Daoy (cell line): ENCODE measurements at regions not wholly inside any gene's neighbourhood (a gene's known extent, or its start where the extent isn't known, plus 50 kb on each side); places are given as distances from the start of the nearest gene placed in this dataset.

Experiments
- DNase-seq: peaks from one replicate; pipeline ENCODE4 v3.0.0-alpha.2; 2015; ENCODE audit warnings: low read depth

DNA sequence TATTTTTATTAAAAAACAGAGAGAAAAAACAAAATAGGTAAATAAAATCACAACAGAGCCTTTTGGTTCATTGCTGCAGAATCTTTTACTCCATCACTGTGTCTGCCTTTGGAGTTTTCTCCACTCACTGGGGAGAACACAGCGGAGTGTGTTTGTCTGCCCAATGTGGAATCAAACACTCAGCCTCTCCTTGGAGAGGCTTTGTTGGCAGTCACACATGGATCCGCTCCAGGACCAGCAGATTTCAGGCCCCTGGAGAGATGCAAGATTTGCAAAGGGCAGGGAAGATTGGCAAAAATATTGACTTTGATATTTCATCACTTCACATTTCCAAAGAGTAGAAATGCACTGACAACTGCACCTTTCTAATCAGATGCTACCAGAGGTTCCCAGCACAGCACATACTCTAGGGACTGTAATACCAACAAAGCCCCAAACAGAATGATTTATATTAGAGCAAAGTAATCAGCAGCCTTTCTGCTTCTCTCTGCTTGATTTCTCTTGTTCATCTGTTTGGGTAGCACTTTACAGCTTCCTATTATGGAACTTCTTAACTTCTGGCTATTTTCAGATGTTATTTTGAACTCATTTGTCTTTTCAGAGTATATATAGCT lies 1898.8 kb upstream of the PIK3C3 start:
- DNase-seq = no peak

DNA sequence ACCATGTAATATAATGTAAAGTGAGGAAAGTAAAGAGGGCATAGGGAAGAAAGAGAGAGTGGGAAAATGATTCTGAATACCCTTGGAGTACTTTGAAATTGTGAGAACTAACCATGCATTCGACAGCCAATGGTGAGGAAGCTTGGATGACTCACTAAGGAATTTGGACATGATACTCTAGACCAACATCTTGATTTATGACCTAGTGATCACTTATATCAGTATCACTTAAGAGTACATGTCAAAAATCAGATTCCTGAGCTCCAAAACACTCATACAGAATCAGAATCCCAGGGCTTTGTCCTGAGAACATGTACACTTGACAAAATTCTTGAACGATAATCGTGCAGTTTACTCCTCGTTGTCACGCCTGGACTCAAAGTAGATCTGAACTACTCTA lies 1899.8 kb upstream of the PIK3C3 start:
- DNase-seq = no peak

DNA sequence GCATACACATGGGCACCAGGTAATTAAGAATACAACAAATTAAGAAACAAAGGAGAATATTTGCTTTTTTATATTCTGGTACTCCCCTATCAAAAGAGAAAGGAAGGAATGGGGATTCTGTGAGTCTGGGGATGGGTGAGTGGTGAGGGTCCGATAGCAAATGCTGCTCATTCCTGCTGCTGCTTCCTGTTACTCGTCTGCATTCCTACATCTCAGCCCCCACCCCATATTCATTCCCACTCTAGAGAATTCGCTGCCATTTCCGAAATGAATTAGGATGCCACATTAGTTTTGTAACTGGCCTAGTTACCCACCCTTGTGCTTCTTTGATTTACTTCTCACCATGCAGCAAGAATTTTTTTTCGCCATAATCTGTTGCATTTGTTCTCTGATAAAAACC lies 1905.3 kb upstream of the PIK3C3 start:
- no peak for DNase-seq

DNA sequence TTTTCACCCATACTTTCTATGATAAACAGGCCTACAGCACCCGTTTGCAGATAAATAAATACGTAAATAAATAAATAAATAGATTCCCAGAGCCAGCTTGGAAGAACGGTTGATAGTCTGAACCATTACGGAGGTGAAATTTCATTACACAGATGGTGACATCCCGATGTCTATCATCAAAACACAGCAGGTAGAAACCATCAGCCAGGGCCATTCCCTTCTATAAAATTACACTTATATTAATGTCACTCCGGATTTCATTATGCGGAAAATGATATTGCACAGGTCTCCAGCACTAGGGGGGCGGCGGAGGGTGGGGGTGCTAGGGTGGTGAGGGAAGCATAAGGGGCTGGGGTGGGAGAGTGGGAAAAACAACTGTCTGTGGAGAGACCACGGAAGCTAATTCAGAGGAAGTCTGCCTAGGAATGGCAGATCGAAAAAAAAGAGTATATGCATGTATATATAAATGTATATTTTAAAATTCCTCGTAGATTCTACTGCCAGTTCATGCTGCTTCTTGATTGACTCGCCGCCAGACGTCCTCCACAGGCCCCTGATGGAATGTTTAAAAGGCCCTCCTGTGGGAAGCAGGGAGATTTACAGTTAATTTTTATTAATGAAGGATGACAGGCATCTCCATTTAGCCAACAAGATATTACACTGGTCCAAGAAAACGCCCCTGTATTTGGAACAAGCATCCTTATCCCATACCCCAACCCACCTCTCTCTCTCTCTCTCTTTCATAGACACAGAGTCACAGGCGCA lies 1906.0 kb upstream of the PIK3C3 start:
- DNase-seq = no peak

DNA sequence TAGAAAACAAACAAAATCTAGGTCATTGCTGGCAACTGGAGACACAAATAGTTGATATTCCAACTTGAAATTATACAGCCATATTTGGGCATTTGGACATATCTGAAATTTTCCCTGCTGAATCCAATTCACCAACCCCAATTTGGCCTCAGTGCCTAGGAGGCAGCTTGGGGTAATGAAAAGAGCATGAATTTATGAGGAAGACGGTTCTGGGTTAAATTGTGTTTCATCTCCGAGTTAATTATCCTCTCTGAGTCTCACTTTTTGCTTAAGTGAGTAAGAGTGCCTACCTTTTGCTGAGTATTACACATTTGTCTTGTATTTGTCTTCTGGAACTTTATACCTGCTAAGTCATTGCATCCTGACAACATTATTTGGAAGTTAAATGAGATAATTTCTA lies 1906.8 kb upstream of the PIK3C3 start:
- DNase-seq = no peak

DNA sequence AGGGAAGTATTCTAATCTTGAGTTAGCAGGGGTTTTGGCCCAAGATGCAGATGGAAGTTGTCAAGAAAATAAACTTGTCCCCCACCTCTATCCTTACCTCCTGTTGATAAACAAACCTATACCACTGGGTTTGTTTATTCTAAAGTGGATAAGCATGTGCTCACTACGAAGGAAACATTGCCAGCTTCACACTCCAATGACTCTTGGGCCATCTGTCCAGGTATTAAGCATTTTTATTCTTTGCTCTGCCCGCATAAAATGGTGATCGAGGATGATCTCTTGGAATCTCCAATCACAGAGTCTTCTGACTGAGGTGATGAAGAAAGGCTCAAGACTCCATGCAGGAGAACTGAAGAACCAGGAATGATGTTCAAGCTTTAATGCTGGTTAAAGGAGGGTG lies 1908.4 kb upstream of the PIK3C3 start:
- no peak for DNase-seq

DNA sequence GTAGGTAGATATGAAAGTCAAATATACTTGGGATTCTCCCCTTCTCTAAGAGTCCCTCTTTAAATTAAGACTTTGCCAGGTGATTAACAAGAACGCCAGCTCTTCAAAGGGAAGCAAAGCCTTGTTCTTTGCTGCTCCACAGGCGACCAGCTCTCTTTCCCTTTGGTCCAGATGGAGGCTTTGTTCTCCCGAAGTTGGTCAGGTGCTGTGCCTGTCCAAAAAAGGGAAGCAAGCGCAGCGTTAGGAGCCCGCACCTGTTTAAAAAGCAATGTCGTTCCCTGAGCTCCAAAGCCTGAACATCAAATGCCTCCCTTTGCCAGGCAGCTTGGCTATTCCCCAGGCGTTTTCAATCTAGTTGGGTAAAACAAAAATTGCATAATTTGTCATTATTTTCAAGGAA lies 1913.1 kb upstream of the PIK3C3 start:
- no peak for DNase-seq

DNA sequence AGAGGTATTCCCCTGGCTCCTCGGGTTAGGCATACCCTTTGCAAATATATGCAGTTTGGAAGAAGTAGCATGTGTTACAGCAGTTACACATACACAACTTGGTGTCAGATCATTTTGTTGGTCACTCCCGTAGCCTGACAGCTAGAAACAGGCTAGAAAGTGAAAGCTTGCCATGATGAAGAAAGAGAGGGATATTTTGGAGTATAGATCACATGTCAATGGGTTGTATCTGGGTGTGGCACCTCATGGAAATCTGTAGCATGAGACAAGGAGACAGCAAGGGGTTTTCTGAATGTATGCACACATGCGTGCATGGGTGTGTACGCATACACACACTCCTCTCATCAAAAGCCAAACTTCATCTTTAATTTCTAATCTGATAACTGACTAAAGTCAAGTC lies 1914.5 kb upstream of the PIK3C3 start:
- DNase-seq = no peak

DNA sequence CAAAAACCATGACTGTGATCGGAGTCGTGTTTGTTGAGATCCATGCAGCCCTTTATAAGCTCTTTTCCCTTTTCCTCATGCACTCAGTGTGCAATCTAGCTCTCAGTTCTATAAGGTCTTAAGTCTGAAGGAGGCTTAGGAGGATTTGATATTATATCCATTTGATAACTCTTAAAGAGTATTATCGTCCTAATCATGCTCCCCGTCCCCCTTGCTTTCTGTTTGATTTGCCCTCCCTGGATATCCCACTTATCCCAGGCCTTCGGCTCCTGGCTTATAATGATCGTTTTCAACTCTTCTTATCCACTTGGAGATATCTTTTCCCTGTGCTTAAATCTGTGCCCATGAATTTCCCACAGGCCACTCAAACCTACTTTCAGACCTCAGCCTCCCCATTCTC lies 1917.7 kb upstream of the PIK3C3 start:
- DNase-seq = no peak

DNA sequence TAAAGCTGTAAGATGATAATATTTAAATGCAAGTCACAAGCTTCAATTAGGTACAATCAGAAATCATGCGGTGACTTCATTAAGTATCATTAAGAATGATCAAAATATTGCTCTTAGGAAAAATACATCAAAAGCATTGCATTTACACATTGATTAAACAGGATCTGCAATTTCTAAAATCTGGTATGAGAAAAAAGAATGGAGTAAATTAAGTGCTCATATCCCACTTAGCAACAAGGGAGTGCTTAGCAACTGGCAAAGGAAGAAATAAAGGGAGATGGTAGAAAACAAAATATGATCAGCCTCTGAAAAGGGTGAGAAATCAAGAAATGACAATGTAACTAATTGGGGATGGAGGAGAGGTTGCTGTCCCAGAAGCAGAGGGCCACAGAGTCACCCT lies 1918.2 kb upstream of the PIK3C3 start:
- no peak for DNase-seq

DNA sequence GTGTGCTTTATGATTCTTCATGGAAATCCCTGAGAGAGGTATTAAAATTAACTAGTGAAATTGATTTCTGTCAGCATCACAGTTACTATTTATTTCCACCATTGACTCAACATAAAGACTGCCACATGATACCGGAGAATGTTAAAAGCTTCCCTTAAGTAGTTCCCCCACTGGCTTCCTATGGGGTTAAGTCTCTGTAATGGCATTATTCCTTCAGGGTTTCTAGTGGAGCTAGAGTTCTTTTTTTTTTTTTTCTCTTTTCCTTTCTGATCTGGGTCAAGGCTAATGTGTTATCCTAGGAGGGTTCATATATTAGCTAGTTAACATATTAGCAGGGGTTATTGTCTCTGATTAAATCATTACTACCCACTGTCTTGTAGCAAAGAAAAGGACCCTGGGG lies 1919.1 kb upstream of the PIK3C3 start:
- no peak for DNase-seq

DNA sequence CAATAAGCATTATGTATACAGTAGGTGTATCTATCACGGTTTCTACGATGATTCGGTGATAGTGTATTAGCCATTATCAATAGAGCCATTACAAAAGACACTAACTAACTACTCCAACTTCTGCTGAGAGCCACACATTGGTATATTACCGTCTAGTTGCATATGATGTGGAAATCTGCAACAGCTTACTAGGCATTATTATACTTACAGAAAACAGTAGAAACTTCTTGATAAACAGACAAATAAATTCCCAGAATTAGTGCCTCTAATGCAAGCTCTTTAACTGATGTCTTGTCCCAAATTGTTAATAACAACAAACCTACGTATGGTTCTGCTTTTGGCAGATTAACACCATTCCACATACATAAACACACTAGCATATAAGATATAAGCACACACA lies 1923.0 kb upstream of the PIK3C3 start:
- no peak for DNase-seq

DNA sequence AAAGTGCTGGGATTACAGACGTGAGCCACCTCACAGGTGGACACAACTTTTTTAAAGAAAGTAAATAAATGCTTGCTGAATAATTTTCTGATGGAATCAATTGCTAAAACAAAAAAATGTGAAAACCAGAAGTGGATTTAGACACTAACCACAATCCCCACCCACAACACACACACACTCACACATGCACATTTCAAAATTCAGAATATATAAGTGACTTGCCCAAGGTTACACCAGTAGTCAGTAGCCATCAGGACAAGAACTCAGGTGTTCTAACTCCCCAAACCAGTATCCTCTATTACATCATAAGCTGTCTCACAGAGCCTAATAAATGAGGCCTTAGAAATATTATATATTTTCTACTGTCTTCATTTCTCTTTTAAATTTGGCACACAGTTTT lies 1923.6 kb upstream of the PIK3C3 start:
- DNase-seq = no peak

DNA sequence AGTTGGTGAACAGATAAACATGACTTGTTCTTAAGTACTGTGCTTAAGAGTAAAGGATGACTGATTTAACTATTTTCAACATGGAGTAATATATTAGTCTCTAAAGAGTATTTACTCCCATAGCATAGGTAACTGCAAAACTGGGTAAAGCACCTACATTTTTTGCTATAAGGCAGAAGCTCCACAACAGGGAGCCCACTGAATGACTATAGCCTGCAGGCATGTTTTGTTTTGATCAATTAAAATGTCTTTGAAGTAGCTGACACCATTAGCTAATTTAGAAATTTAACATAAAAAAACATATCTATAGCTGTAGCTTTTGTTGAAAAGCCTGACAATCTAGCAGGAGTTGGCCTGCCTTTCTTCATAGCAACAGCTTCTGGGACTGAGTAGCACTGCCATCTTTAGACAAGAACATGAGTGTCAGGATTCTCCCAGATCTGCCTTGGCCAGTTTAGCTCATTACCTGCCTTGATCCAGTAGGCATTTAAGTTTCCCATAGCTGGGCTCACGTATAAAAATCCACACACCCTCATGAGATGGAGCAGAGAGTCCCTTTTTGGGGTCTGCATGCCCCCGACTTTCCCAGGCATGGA lies 1935.1 kb upstream of the PIK3C3 start:
- DNase-seq = no peak

DNA sequence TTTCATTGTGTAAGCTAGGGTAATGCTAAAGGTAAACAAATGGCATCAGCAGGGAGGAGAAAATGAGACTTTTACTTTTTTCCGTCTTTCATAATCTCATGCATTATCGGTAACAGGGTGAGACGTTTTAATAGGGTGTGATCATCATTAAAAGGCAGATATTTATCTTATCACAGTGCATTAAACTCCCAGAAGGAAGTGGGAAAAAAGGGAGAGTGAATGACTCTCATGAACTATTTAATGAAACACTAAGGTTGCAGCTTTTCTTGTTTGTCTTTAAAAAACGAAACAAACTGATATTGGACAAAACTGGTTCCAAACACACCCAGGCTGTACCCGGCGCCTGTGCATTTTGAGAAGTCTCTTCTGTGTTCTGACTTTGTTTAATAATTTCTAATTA lies 1936.8 kb upstream of the PIK3C3 start:
- DNase-seq = no peak

DNA sequence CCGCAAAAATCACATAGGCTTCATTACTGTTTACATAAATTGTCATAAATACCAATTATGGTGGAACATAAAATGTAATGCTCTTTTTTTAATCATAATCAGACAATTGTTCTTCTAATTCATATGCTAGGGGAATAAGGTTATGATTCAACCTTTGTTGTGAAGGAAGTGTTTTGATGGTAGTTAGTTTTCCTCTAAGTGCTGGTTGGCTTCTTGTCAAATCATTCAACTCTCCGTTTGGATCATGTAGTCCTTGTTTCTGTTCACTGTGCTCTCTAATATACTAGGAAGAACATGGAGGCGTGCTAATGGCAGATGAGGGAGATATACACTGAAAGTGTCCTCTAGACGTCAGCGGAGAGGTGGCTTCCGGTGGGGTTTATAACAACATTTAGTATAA lies 1938.0 kb upstream of the PIK3C3 start:
- no peak for DNase-seq

DNA sequence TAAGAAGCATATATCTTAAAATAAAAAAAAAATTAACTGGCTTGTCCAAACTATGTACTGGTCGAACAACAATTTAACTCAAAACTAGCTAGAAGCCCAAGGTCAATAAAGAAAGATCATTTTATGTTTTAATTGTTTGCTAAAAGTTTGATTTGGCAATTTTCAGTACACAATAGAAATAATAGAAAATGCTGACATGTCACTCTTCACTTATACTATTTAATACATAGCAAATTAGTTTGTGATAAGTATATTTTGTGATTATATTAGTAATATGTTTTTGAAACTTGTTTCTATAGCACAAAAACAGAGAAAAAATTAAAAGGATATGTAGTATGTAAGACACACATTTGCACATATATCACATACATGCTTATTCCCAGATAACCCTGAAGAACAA lies 1938.6 kb upstream of the PIK3C3 start:
- DNase-seq = no peak

DNA sequence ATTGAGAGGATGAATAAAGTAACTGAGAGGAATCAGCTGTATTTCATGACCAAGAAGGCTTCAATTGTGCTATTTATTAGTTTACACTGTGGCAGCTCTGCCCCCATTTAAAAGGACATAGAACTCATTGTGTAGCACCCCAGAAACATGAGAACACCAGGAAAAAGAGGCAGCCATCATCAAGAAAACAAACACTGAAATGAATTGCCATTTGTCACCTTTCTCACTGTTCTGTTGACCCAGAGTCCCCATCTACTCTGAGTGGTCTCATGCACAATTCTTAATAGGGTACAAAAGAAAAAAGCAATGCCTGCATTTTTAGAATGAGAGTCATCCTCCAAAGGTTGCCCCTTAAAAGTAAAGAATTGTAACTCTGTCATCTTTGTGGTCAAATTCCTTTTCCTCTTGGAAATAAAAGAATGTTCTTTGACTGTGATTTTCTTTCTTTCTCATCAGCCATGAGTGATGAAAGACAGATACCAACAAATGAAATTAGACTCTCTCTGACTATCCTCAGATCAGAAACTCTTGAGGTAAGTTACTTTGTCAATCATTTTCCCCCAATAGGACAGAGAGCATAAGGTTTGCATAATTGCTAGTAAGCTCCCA lies 1941.9 kb upstream of the PIK3C3 start:
- no peak for DNase-seq

DNA sequence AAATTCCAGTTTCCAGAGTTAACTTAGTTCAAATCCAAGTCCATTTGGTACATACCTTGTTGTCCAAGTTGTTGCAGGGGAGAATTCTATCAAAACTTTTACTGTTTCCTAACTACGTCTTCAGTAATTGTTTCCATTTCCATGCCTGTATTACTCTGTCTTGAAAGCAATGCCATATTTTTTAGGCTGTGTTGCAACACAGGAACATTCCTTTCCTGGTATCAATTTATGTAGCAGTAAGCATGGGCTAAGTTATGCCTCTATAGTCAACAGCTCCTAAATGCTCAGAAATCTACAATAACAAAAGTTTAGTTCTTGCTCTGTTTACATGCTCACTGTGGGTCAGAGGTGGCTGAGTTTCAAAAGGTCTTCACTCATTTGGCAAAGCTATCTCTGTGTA lies 1943.8 kb upstream of the PIK3C3 start:
- DNase-seq = no peak

DNA sequence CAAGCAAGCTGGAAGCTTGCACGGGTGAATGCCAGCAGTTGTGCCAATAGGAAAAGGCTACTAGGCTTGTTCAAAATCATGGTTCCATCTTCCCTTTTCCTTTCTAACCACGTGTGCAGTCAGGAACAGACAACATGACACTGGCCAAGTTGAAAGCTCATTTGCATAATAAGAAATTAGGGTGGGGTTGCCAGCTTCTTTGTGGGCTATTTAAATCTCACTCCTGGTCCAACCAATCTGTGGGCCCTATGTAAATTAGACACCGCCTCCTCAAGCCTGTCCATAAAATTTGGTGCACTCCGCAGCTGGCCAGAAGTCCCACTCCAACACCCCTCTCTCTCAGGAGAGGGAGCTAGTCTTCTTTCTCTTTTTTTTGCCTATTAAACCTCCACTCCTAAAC lies 1948.4 kb upstream of the PIK3C3 start:
- no peak for DNase-seq

DNA sequence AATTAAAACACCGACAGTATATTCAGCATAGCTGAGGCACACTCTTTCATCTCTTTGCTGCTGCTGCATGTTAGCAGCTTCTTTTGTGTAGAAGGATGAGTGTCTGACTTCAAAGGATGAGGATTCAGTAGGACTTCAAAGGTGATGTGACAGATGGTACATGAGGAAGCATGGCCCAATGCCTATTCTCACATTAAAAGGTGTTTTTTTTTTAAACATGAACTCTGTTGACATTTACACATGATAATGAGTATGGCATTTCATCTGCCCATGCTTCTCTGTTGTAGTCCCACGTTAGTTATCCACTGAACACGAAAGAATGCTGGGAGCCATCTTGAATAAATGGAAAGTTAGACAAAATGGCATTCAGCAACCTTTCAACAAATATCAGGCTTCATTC lies 1950.8 kb upstream of the PIK3C3 start:
- no peak for DNase-seq

DNA sequence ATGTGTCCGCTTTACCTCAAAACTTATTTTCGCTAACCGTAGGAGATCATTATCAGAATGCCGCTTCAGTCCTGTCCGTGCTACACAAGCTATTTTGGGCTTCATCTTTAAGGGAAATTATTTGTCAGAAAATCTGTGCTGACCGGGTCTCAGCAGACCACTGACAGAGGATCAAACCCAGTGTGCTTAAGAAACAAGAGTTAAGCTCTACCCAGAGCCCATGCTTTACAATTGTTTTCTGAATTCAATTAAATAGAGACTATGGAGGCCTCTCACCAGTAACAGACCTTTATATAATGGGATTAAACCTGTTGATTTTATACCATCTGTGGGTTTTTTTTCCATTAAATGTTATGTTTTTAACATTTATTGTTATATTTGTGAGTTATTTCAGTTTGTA lies 1956.7 kb upstream of the PIK3C3 start:
- DNase-seq = no peak

DNA sequence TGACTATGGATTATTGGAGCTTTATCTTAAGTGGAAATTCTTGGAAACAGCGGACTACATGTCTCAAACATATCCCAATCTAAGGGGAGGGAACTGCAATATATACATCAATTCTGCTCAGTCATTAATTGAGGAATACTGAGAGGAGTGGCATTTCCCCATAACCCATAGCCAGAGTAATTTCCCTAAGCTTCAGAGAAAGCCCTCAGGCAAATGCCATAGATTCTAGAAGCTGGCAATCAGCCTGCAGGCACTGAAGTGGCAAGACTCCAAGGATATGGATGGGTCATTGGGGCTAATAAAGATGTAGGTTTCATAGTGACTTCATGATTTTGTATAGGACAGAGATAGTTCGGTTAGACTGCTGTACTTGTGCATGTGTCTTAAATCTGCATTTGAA lies 1960.5 kb upstream of the PIK3C3 start:
- DNase-seq = no peak
